SU-DHL-6 (cell line): ENCODE measurements at regions not wholly inside any gene's neighbourhood (a gene's known extent, or its start where the extent isn't known, plus 50 kb on each side); places are given as distances from the start of the nearest gene placed in this dataset.

Source experiments
- CTCF ChIP-seq: fragments of 200-600 bp; sonication (generic); IDR thresholded peaks from one replicate; pipeline ENCODE4 v1.5.1; 2017; ENCODE audit warnings: antibody characterized with exemption, mild to moderate bottlenecking, low read length, moderate library complexity; ENCODE audit not compliant: insufficient read depth, poor library complexity, severe bottlenecking
- EZH2phosphoT487 ChIP-seq: fragments of 200-600 bp; sonication (generic), shearing (Covaris generic); conservative IDR thresholded peaks from 2 replicates; pipeline ENCODE4 v1.6.1; 2018; ENCODE audit warnings: mild to moderate bottlenecking, antibody characterized with exemption, low read length, moderate library complexity, mixed read lengths

DNA sequence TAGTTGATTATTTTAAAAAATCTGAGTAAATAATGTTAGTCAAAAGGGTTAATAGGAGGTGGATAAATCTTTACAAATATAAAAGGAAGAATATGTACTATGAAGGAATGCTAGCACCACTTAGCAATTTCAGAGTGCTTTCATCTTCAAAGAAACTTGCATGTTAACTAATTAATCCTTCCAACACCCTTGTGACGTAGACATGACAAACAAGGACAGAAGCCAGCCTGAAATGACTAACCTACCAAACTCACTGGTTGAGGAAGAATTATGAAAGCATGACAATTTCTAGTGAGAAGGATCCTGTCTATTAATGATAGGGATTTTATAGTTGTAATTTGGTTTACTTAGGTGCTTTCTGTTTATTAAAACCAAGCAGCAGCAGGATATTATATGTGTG lies 468.0 kb upstream of the FZD8 start:
- TF ChIP-seq CTCF (no peak), EZH2phosphoT487 (no peak)
